GM06990 (cell line): ENCODE measurements at regions not wholly inside any gene's neighbourhood (a gene's known extent, or its start where the extent isn't known, plus 50 kb on each side); places are given as distances from the start of the nearest gene placed in this dataset.

Experiments
- DNase-seq: peaks from one replicate; pipeline ENCODE4 v3.0.0-alpha.2; 2011; ENCODE audit not compliant: insufficient read length; ENCODE audit errors: extremely low read depth
- H3K27me3 ChIP-seq: replicated peaks from 2 replicates; pipeline ENCODE4 v1.6.0; 2011; ENCODE audit warnings: low read length; ENCODE audit not compliant: control insufficient read depth, insufficient read depth
- H3K36me3 ChIP-seq: 2 replicates; pipeline ENCODE4 v1.5.1; 2011; ENCODE audit warnings: low read length; ENCODE audit not compliant: control insufficient read depth, insufficient read depth
- H3K4me3 ChIP-seq: replicated peaks from 2 replicates; pipeline ENCODE4 v1.5.1; 2011; ENCODE audit warnings: low read depth, mild to moderate bottlenecking, control low read depth, low read length
- TF ChIP-seq, protein P1 (sequence below): IDR thresholded peaks from 2 replicates; pipeline ENCODE4 v1.5.1; 2011; ENCODE audit warnings: low read length, control low read depth, mild to moderate bottlenecking, inconsistent platforms; ENCODE audit not compliant: insufficient read depth, poor library complexity, severe bottlenecking

DNA sequence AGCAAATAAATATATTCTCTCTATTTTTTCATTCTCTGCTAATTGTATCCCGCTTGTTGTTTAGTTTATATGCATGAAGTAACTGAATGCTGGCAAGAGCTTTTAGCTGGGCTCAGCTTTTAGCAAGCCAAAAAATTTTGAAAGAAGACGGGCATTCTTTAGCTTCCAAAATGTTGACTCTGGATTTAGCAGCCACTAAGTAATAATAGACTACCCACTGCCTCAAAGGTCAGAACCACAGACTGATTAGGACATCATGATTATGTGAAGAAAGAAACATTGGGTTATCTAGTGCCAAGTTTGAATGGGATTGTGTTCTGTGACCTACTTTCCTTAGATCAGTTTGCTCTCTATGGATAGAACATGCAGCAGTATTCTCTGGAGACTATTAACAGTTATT lies 80.3 kb upstream of the DPH5 start:
- no peak for DNase-seq
- TF ChIP-seq, protein P1, sequence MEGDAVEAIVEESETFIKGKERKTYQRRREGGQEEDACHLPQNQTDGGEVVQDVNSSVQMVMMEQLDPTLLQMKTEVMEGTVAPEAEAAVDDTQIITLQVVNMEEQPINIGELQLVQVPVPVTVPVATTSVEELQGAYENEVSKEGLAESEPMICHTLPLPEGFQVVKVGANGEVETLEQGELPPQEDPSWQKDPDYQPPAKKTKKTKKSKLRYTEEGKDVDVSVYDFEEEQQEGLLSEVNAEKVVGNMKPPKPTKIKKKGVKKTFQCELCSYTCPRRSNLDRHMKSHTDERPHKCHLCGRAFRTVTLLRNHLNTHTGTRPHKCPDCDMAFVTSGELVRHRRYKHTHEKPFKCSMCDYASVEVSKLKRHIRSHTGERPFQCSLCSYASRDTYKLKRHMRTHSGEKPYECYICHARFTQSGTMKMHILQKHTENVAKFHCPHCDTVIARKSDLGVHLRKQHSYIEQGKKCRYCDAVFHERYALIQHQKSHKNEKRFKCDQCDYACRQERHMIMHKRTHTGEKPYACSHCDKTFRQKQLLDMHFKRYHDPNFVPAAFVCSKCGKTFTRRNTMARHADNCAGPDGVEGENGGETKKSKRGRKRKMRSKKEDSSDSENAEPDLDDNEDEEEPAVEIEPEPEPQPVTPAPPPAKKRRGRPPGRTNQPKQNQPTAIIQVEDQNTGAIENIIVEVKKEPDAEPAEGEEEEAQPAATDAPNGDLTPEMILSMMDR: no peak
- no peaks in the 10 kb centered on the region for H3K36me3 ChIP-seq
- no peaks in the 10 kb centered on the region for H3K27me3 ChIP-seq
- H3K4me3 ChIP-seq: no peak overlapping the region

DNA sequence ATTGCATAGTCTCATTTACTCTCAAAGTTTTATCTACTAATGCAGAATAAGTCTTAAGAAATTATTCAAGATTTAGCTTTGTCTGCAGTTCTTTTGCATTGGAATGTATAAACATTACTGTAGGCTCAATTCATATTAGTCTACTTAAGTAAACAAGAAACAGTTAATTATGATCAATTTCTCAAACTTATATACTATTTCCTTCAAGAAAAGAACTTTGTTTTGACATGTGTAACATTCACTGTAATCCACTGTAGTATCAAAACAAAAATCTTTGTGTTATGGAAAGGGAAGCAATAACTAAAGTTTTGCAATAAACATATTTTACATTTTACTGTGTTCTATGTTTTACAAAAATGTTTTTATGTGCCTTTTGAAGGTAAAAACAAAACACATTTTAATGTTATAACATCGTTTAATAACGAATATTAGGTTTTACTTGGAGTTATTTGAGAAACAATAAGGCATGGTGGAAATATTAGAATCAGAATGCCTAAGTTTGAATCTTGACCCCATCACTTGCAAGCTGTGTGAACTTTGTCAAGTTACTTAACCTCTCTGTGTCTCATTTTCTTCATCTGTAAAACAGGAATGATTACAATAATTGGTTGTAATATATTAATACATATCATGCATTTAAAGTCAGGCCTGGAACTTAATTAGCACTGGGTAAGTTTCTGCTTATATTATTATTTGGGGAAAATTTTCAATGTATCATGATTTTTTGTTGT lies 77.0 kb upstream of the DPH5 start:
- TF ChIP-seq, protein P1: no peak
- H3K27me3 ChIP-seq: no peaks in the 10 kb centered on the region
- no peak for DNase-seq
- H3K4me3 ChIP-seq: no peak overlapping the region
- no peaks in the 10 kb centered on the region for H3K36me3 ChIP-seq

DNA sequence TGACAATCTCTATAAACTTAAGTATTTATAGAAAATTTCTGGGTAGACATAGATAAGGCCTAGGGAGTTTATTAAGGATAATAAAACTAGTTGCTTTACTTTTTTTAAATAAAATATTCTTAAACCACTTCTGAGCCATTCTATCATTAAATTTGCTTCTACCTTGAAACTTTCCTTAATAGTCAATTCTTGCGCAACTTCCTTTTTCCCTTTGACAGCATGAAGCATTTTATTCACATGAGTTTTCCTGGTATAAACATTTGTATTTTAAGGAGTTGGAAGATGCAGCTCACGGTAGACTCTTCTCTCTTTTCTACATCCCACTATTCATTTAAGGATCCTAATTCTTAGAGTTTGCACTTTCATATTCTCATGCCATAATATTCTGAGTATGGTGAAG lies 75.8 kb upstream of the DPH5 start:
- no peak overlapping the region for H3K4me3 ChIP-seq
- TF ChIP-seq, protein P1: no peak
- H3K27me3 ChIP-seq: no peaks in the 10 kb centered on the region
- H3K36me3 ChIP-seq: no peaks in the 10 kb centered on the region
- no peak for DNase-seq

DNA sequence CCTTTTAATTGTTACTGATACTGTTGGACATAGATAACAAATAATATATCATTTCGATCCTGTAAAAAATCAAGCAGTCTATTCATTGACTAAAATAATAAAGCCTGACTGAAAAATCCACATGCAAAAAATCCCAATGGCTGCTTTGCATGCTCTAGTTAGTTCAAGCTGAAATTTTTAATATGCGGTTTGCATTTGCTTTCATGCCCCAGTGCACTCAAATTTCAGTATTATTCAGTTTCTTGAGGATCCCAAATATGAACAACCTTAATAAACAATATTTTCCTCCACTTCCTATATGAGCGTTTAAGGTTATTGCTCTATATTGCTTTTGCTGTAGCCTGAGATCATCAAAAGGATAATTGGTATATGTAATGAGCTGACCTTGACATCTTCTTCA lies 75.1 kb upstream of the DPH5 start:
- TF ChIP-seq, protein P1: no peak
- no peak overlapping the region for H3K4me3 ChIP-seq
- H3K36me3 ChIP-seq: no peaks in the 10 kb centered on the region
- H3K27me3 ChIP-seq: no peaks in the 10 kb centered on the region
- DNase-seq: peak; percentile 51

DNA sequence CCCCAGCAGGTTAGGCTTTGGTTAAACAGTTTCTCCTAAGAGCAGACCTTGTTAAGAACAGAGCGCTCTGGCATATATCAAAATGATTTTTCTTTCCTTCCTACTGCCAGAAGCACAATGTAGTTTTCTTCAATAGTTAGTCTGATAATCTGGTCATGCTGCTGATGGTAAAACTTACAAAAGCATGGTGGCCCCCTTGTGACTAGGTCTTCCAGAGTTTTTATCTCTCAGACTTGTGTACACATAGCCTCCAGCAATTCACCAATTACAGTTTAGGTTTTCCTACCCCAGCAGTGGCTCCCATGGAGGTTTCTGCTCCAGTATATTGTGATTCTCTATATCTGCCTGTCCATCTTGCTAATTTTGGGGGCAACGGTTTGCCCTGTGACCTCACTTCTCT lies 73.3 kb upstream of the DPH5 start:
- Histone ChIP-seq H3K36me3 (no peaks in the 10 kb centered on the region), H3K4me3 (no peak overlapping the region), H3K27me3 (no peaks in the 10 kb centered on the region)
- TF ChIP-seq, protein P1: no peak
- DNase-seq: no peak

DNA sequence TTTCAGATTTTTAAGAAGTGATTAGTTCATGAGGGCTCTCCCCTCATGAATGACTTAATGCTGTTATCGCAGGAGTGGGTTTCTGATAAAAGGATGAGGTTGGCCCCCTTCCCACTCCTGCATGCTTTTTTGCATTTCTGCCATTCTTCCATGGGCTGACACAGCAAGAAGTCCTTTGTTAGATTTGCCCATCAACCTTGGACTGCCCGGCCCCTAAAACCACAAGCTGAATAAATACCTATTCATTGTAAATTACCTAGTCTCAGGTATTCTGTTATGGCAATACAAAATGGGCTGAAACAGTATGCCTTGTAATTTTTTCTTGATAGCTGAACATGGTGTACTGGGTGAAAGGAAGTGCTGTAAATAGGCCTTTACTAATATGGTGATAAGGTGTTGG lies 72.7 kb upstream of the DPH5 start:
- no peak overlapping the region for H3K4me3 ChIP-seq
- no peaks in the 10 kb centered on the region for H3K36me3 ChIP-seq
- TF ChIP-seq, protein P1: no peak
- no peak for DNase-seq
- H3K27me3 ChIP-seq: no peaks in the 10 kb centered on the region
